ENCODE measurements at regions not wholly inside any gene's neighbourhood (a gene's known extent, or its start where the extent isn't known, plus 50 kb on each side); places are given as distances from the start of the nearest gene placed in this dataset.

- H3K4me3 ChIP-seq = no peak overlapping the region
- no peak overlapping the region for H3K27ac ChIP-seq
- no peak for TF ChIP-seq CTCF (IDR thresholded peaks at IDR 0.05)
- no peak for DNase-seq (ENCODE audit: low spot score)
Measured at GRCh38 chr2:121869873-121870272, 114.4 kb downstream of the TSN start.

- no peak overlapping the region for H3K4me3 ChIP-seq
- DNase-seq (ENCODE audit: low spot score) = no peak
- no peak overlapping the region for H3K27ac ChIP-seq
- TF ChIP-seq CTCF (IDR thresholded peaks at IDR 0.05) = no peak
Measured at GRCh38 chr2:121872651-121873050, 117.2 kb downstream of the TSN start.

GRCh38 chr2:121873864-121874263 is 118.4 kb downstream of the TSN start:
- no peak for TF ChIP-seq CTCF (IDR thresholded peaks at IDR 0.05)
- no peak overlapping the region for H3K27ac ChIP-seq
- no peak overlapping the region for H3K4me3 ChIP-seq
- no peak for DNase-seq (ENCODE audit: low spot score)

- TF ChIP-seq CTCF (IDR thresholded peaks at IDR 0.05) = no peak
- no peak for DNase-seq (ENCODE audit: low spot score)
- no peak overlapping the region for H3K27ac ChIP-seq
- H3K4me3 ChIP-seq = no peak overlapping the region
Measured at GRCh38 chr2:121875585-121876185, 120.2 kb downstream of the TSN start.

- no peak for TF ChIP-seq CTCF (IDR thresholded peaks at IDR 0.05)
- H3K27ac ChIP-seq = no peak overlapping the region
- H3K4me3 ChIP-seq = no peak overlapping the region
- DNase-seq (ENCODE audit: low spot score) = no peak
Measured at GRCh38 chr2:121877366-121877765, 121.9 kb downstream of the TSN start.

- DNase-seq (ENCODE audit: low spot score) = no peak
- TF ChIP-seq CTCF (IDR thresholded peaks at IDR 0.05) = no peak
- Histone ChIP-seq H3K27ac (no peak overlapping the region), H3K4me3 (no peak overlapping the region)
Measured at GRCh38 chr2:121880283-121880682, 124.8 kb downstream of the TSN start.

GRCh38 chr2:121881038-121881437 is 125.6 kb downstream of the TSN start:
- DNase-seq (ENCODE audit: low spot score) = no peak
- Histone ChIP-seq H3K27ac (no peak overlapping the region), H3K4me3 (no peak overlapping the region)
- TF ChIP-seq CTCF (IDR thresholded peaks at IDR 0.05) = no peak
